ENCODE measurements at regions not wholly inside any gene's neighbourhood (a gene's known extent, or its start where the extent isn't known, plus 50 kb on each side); places are given as distances from the start of the nearest gene placed in this dataset.

GRCh38 chr22:48575618-48576332, 1251.9 kb downstream of the BRD1 start:
- DNase-seq (ENCODE audit: low read depth), result no peak

GRCh38 chr22:48574776-48575617, 1252.7 kb downstream of the BRD1 start:
- no peak for DNase-seq (ENCODE audit: low read depth)

GRCh38 chr22:48573766-48574165, 1253.9 kb downstream of the BRD1 start:
- no peak for DNase-seq (ENCODE audit: low read depth)

GRCh38 chr22:48572951-48573350, 1254.7 kb downstream of the BRD1 start:
- no peak for DNase-seq (ENCODE audit: low read depth)

GRCh38 chr22:48570912-48571311, 1256.8 kb downstream of the BRD1 start:
- no peak for DNase-seq (ENCODE audit: low read depth)

- DNase-seq (ENCODE audit: low read depth), result no peak
Observed at GRCh38 chr22:48569476-48570233, 1258.0 kb downstream of the BRD1 start.

GRCh38 chr22:48568736-48569330, 1258.8 kb downstream of the BRD1 start:
- no peak for DNase-seq (ENCODE audit: low read depth)

- no peak for DNase-seq (ENCODE audit: low read depth)
Observed at GRCh38 chr22:48567213-48567975, 1260.3 kb downstream of the BRD1 start.

- DNase-seq (ENCODE audit: low read depth), result no peak
Observed at GRCh38 chr22:48566741-48567140, 1260.9 kb downstream of the BRD1 start.

- no peak for DNase-seq (ENCODE audit: low read depth)
Observed at GRCh38 chr22:48565901-48566501, 1261.7 kb downstream of the BRD1 start.

GRCh38 chr22:48564995-48565394, 1262.7 kb downstream of the BRD1 start:
- no peak for DNase-seq (ENCODE audit: low read depth)

GRCh38 chr22:48563966-48564330, 1263.7 kb downstream of the BRD1 start:
- peak; percentile 18 for DNase-seq (ENCODE audit: low read depth)

GRCh38 chr22:48563118-48563965, 1264.3 kb downstream of the BRD1 start:
- no peak for DNase-seq (ENCODE audit: low read depth)

- DNase-seq (ENCODE audit: low read depth), result no peak
Observed at GRCh38 chr22:48561676-48562075, 1266.0 kb downstream of the BRD1 start.

- no peak for DNase-seq (ENCODE audit: low read depth)
Observed at GRCh38 chr22:48560836-48561235, 1266.8 kb downstream of the BRD1 start.

- no peak for DNase-seq (ENCODE audit: low read depth)
Observed at GRCh38 chr22:48560389-48560751, 1267.3 kb downstream of the BRD1 start.

- no peak for DNase-seq (ENCODE audit: low read depth)
Observed at GRCh38 chr22:48559647-48560388, 1267.9 kb downstream of the BRD1 start.

- no peak for DNase-seq (ENCODE audit: low read depth)
Observed at GRCh38 chr22:48558606-48559402, 1268.9 kb downstream of the BRD1 start.
